CD4-positive, alpha-beta T cell (primary cell): ENCODE measurements at regions not wholly inside any gene's neighbourhood (a gene's known extent, or its start where the extent isn't known, plus 50 kb on each side); places are given as distances from the start of the nearest gene placed in this dataset.

ENCODE experiments used
- ATAC-seq: fragments of 200-7000 bp; cut with Tn5 transposase; one replicate; pipeline ENCODE4 v1.10.0; 2022; ENCODE audit warnings: mild to moderate bottlenecking; ENCODE audit not compliant: poor library complexity
- CTCF ChIA-PET: fragments of 350-600 bp; sonication (Branson Sonifier 250); formaldehyde crosslinking; loops from one replicate; lab custom pipeline; 2021; ENCODE audit warnings: antibody characterized with exemption, inconsistent platforms; lab: Charles Lee
- POLR2A ChIA-PET: fragments of 350-600 bp; sonication (Branson Sonifier 250); formaldehyde crosslinking; loops from one replicate; lab custom pipeline; 2021; ENCODE audit warnings: antibody characterized with exemption, inconsistent platforms; lab: Charles Lee
- DNase-seq, 14 experiments: peaks; one replicate each; pipeline ENCODE4 v3.0.0-alpha.2; 2013 to 2020; ENCODE audit warnings: mixed read lengths in 2 of 14
- H3K27ac ChIP-seq, 2 donors: one replicate each; pipeline versions ENCODE4 v1.5.1 to v1.7.0; 2013; ENCODE audit warnings: low read length in 2 of 2, low read depth in 1 of 2, mild to moderate bottlenecking in 1 of 2
- H3K27me3 ChIP-seq, 2 experiments: 1 replicate in 1 of 2; 2 replicates in 1 of 2; pipeline versions ENCODE4 v1.6.1 to v1.7.0; 2013; ENCODE audit warnings: low read length in 2 of 2, control low read depth in 1 of 2, mild to moderate bottlenecking in 1 of 2, moderate library complexity in 1 of 2; ENCODE audit not compliant: insufficient read depth in 2 of 2, control insufficient read depth in 1 of 2
- H3K36me3 ChIP-seq: one replicate; pipeline ENCODE4 v1.6.1; 2013; ENCODE audit warnings: low read length, control low read depth; ENCODE audit not compliant: insufficient read depth
- H3K4me1 ChIP-seq: one replicate; pipeline ENCODE4 v1.6.1; 2013; ENCODE audit warnings: low read length, control low read depth; ENCODE audit not compliant: insufficient read depth
- H3K4me3 ChIP-seq: one replicate; pipeline ENCODE4 v1.5.1; 2013; ENCODE audit warnings: mild to moderate bottlenecking, low read length, moderate library complexity
- H3K9me3 ChIP-seq, 2 experiments: 1 replicate in 1 of 2; 2 replicates in 1 of 2; pipeline versions ENCODE4 v1.6.1 to v1.7.0; 2013; ENCODE audit warnings: low read length in 2 of 2, mild to moderate bottlenecking in 2 of 2, control low read depth in 1 of 2, moderate library complexity in 1 of 2; ENCODE audit not compliant: control insufficient read depth in 1 of 2, insufficient read depth in 1 of 2
- H3K27ac Mint-ChIP-seq: one replicate; pipeline ENCODE4 v1.8.0; 2020; ENCODE audit warnings: mixed read lengths
- H3K27me3 Mint-ChIP-seq: one replicate; pipeline ENCODE4 v1.8.0; 2021; ENCODE audit warnings: mixed read lengths
- H3K36me3 Mint-ChIP-seq: one replicate; pipeline ENCODE4 v1.8.0; 2021; ENCODE audit warnings: low read depth, mixed read lengths
- H3K4me1 Mint-ChIP-seq: one replicate; pipeline ENCODE4 v1.8.0; 2021; ENCODE audit warnings: low read depth, mixed read lengths
- H3K4me3 Mint-ChIP-seq: one replicate; pipeline ENCODE4 v1.8.0; 2020; ENCODE audit warnings: mild to moderate bottlenecking, mixed read lengths
- H3K9me3 Mint-ChIP-seq: one replicate; pipeline ENCODE4 v1.8.0; 2020; ENCODE audit warnings: mixed read lengths
- intact Hi-C, 2 experiments: fragments of 100-400 bp; cut with DNase I in 1 of 2; cut with micrococcal nuclease in 1 of 2; formaldehyde crosslinking; loops; one replicate each; pipeline versions ENCODE4 v1.15.1 to v1.9.0; 2023 to 2025; cut with DNase I, micrococcal nuclease
- TF ChIP-seq, protein P1 (sequence below): fragments of 200-600 bp; IDR thresholded peaks from one replicate; pipeline ENCODE4 v1.8.0; 2022; ENCODE audit warnings: antibody characterized with exemption, mild to moderate bottlenecking

DNA sequence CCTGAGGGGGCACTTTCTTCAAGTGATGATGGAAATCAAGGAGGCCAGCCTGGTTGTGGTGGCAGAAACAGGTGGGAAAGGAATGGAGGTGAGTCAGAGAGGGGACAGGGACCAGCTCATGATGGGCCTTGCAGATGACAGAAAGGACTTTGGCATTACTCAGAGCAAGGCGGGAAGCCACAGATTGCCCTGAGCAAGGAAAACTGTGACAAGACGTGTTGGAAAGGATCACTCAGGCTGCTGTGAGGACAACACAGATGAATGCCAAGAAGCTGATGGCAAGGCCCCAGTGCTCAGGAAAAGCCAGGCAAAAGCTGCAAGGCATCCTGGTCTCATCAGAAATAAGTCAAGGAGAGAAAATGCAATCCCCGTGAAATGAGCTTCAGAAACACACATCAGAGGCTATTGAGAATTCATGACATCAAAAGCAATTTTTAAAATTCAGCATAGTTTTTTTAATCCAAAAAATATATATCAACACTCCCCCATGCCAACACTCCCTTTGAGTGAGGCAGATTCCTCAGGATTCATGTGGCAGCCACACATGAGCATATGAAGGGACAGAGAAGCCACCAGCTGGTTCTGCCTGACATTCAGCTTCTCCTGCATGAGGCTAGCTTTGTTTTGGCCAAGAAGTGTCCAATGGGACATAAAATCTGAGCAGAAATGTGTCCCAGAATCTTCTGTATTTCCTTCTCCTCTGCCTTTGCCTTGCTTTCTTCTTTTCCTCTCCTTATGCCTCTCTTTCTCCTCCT lies 244.5 kb upstream of the MYO3A start:
- no peaks in the 10 kb centered on the region for H3K27me3 ChIP-seq
- H3K4me3 Mint-ChIP-seq = no peak overlapping the region
- no peak overlapping the region for H3K27ac ChIP-seq
- DNase-seq (no peak), ATAC-seq (no peak)
- no peaks in the 10 kb centered on the region for H3K4me1 ChIP-seq
- ChIA-PET POLR2A (interaction anchor here (0.6 kb wide), 1 partner anchor 1487 kb away, joined by 4 read pairs; no protein-coding TSS in a partner anchor), CTCF (no interaction called here)
- H3K9me3 Mint-ChIP-seq = no peaks in the 10 kb centered on the region
- no peaks in the 10 kb centered on the region for H3K27me3 Mint-ChIP-seq
- H3K36me3 Mint-ChIP-seq = no peaks in the 10 kb centered on the region
- H3K4me1 Mint-ChIP-seq = no peaks in the 10 kb centered on the region
- no peaks in the 10 kb centered on the region for H3K9me3 ChIP-seq
- no peak overlapping the region for H3K4me3 ChIP-seq
- H3K36me3 ChIP-seq = no peaks in the 10 kb centered on the region
- TF ChIP-seq, protein P1, sequence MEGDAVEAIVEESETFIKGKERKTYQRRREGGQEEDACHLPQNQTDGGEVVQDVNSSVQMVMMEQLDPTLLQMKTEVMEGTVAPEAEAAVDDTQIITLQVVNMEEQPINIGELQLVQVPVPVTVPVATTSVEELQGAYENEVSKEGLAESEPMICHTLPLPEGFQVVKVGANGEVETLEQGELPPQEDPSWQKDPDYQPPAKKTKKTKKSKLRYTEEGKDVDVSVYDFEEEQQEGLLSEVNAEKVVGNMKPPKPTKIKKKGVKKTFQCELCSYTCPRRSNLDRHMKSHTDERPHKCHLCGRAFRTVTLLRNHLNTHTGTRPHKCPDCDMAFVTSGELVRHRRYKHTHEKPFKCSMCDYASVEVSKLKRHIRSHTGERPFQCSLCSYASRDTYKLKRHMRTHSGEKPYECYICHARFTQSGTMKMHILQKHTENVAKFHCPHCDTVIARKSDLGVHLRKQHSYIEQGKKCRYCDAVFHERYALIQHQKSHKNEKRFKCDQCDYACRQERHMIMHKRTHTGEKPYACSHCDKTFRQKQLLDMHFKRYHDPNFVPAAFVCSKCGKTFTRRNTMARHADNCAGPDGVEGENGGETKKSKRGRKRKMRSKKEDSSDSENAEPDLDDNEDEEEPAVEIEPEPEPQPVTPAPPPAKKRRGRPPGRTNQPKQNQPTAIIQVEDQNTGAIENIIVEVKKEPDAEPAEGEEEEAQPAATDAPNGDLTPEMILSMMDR = no peak
- intact Hi-C loops = no loop called here
- H3K27ac Mint-ChIP-seq = no peak overlapping the region

DNA sequence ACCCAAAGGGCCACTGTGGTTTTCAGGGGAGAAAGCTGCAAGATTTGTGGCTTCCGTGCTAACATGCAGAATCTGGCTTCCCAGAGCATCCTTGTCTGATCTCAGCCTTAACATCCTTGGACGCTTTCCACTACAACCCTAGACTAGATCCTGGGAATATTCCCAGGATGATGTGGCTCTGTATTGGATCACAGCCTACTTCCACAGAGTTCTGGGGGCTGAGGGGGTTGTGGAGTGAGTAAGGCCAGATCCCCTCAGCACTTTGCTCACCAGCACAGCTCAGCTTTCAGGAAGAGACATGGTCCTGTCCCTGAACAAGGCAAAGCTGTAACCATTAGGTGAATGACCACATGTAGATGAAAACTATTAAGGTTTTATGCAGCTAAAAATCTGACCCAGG lies 241.3 kb upstream of the MYO3A start:
- no peaks in the 10 kb centered on the region for H3K36me3 Mint-ChIP-seq
- H3K36me3 ChIP-seq = no peaks in the 10 kb centered on the region
- H3K4me3 ChIP-seq = no peak overlapping the region
- ATAC-seq (no peak), DNase-seq (no peak)
- H3K27ac ChIP-seq = no peak overlapping the region
- H3K4me1 Mint-ChIP-seq = no peaks in the 10 kb centered on the region
- CTCF ChIA-PET = no interaction called here
- POLR2A ChIA-PET = no interaction called here
- H3K9me3 Mint-ChIP-seq = no peaks in the 10 kb centered on the region
- peaks cover 0 to 7% of the 10 kb centered on the region in 2 experiments for H3K27me3 ChIP-seq
- no peaks in the 10 kb centered on the region for H3K9me3 ChIP-seq
- intact Hi-C loops = no loop called here
- H3K27ac Mint-ChIP-seq = no peak overlapping the region
- peaks cover 9% of the 10 kb centered on the region for H3K27me3 Mint-ChIP-seq
- no peak overlapping the region for H3K4me3 Mint-ChIP-seq
- H3K4me1 ChIP-seq = no peaks in the 10 kb centered on the region
- TF ChIP-seq, protein P1 = no peak

DNA sequence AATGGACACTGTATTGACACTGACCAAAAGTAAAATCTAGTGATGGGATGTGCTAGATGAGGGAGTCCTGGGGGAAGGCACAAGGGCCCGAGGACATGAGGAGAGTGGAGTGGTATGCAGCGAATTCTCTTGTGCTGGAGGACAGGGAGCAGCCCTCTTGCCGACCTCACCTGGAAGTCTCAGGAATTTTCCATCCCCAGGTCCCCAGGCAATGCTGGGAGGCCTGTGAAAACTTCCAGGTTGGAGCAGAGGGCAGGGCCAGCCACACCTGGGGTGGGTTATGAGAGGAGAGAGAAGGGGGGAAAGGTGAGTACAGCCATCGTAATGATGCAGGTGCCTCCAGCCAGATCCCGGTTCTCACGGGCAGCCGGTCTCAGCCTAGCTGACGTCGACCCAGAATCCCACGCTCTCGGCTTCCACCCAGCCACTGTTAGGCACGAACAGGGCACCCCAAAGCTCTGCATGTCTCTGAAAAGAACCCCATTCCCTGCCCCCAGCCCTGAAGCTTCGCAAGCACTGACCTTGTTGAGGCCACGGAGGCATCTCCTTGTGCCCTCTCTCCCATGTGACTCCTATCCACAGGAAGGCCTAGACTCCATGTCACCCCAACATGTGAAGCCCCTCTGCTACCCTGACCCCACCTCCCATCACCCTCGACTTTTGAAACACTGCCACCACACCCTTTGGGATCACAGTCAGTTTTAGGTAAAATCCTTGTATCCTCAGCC lies 239.7 kb upstream of the MYO3A start:
- no peaks in the 10 kb centered on the region for H3K4me1 Mint-ChIP-seq
- Histone ChIP-seq H3K27me3 (peaks cover 0 to 7% of the 10 kb centered on the region in 2 experiments), H3K27ac (no peak overlapping the region), H3K36me3 (no peaks in the 10 kb centered on the region), H3K4me1 (no peaks in the 10 kb centered on the region), H3K9me3 (no peaks in the 10 kb centered on the region), H3K4me3 (no peak overlapping the region)
- ChIA-PET CTCF (no interaction called here), POLR2A (no interaction called here)
- DNase-seq (no peak), ATAC-seq (no peak)
- peaks cover 9% of the 10 kb centered on the region for H3K27me3 Mint-ChIP-seq
- TF ChIP-seq, protein P1 = no peak
- H3K4me3 Mint-ChIP-seq = no peak overlapping the region
- intact Hi-C loops = no loop called here
- H3K36me3 Mint-ChIP-seq = no peaks in the 10 kb centered on the region
- H3K9me3 Mint-ChIP-seq = no peaks in the 10 kb centered on the region
- H3K27ac Mint-ChIP-seq = no peak overlapping the region
